ENCODE measurements at regions not wholly inside any gene's neighbourhood (a gene's known extent, or its start where the extent isn't known, plus 50 kb on each side); places are given as distances from the start of the nearest gene placed in this dataset.

- no peak overlapping the region for H3K9ac ChIP-seq (ENCODE audit: low read length)
- no peak overlapping the region for H2AFZ ChIP-seq (ENCODE audit: low read length)
- no peak overlapping the region for H3K4me2 ChIP-seq (ENCODE audit: low read depth, low read length)
- no peaks in the 10 kb centered on the region for H4K20me1 ChIP-seq (ENCODE audit: insufficient read depth, low read length)
- no peaks in the 10 kb centered on the region for H3K27me3 ChIP-seq (replicated peaks; ENCODE audit: insufficient read depth, low read length)
- H3F3A ChIP-seq (ENCODE audit: insufficient read depth, low read length), result no peaks in the 10 kb centered on the region; the same call in 1 of the 2 replicates
- H3K4me1 ChIP-seq (ENCODE audit: low read length), result peaks cover 8% of the 10 kb centered on the region
- no peaks in the 10 kb centered on the region for H3K9me3 ChIP-seq (replicated peaks; ENCODE audit: insufficient read depth, low read length)
- no peaks in the 10 kb centered on the region for H3K79me2 ChIP-seq (ENCODE audit: low read length)
- DNase-seq, result no peak
- no peaks in the 10 kb centered on the region for H3K36me3 ChIP-seq (replicated peaks; ENCODE audit: insufficient read depth, low read length)
- no peaks in the 10 kb centered on the region for H3K9me2 ChIP-seq (replicated peaks; ENCODE audit: insufficient read depth, low read length)
- no peak overlapping the region for H3K4me3 ChIP-seq (ENCODE audit: low read length)
- H3K27ac ChIP-seq (ENCODE audit: low read length), result no peak overlapping the region
- TF ChIP-seq EZH2 (optimal IDR thresholded peaks at IDR 0.05; ENCODE audit: low read depth, low read length) (no peak), EZH2phosphoT487 (IDR thresholded peaks at IDR 0.05; ENCODE audit: low read length) (no peak)
- TF ChIP-seq, protein P1, sequence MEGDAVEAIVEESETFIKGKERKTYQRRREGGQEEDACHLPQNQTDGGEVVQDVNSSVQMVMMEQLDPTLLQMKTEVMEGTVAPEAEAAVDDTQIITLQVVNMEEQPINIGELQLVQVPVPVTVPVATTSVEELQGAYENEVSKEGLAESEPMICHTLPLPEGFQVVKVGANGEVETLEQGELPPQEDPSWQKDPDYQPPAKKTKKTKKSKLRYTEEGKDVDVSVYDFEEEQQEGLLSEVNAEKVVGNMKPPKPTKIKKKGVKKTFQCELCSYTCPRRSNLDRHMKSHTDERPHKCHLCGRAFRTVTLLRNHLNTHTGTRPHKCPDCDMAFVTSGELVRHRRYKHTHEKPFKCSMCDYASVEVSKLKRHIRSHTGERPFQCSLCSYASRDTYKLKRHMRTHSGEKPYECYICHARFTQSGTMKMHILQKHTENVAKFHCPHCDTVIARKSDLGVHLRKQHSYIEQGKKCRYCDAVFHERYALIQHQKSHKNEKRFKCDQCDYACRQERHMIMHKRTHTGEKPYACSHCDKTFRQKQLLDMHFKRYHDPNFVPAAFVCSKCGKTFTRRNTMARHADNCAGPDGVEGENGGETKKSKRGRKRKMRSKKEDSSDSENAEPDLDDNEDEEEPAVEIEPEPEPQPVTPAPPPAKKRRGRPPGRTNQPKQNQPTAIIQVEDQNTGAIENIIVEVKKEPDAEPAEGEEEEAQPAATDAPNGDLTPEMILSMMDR (IDR thresholded peaks at IDR 0.05; ENCODE audit: low read length), result no peak
Observed at GRCh38 chr6:71459162-71459561, 170.6 kb downstream of the OGFRL1 start.

- Histone ChIP-seq H3K79me2 (ENCODE audit: low read length) (no peaks in the 10 kb centered on the region), H3F3A (ENCODE audit: insufficient read depth, low read length) (no peaks in the 10 kb centered on the region; the same call in 1 of the 2 replicates), H3K4me3 (ENCODE audit: low read length) (no peak overlapping the region), H3K4me2 (ENCODE audit: low read depth, low read length) (0 out of 2 replicates have a peak overlapping the region, but pooled peaks have one; percentile 15), H3K9me2 (replicated peaks; ENCODE audit: insufficient read depth, low read length) (no peaks in the 10 kb centered on the region), H3K36me3 (replicated peaks; ENCODE audit: insufficient read depth, low read length) (no peaks in the 10 kb centered on the region), H3K27me3 (replicated peaks; ENCODE audit: insufficient read depth, low read length) (no peaks in the 10 kb centered on the region), H3K4me1 (ENCODE audit: low read length) (peaks cover 8% of the 10 kb centered on the region), H3K9me3 (replicated peaks; ENCODE audit: insufficient read depth, low read length) (no peaks in the 10 kb centered on the region), H3K27ac (ENCODE audit: low read length) (no peak overlapping the region), H2AFZ (ENCODE audit: low read length) (no peak overlapping the region), H3K9ac (ENCODE audit: low read length) (no peak overlapping the region), H4K20me1 (ENCODE audit: insufficient read depth, low read length) (no peaks in the 10 kb centered on the region)
- peak; percentile 13 for DNase-seq
- TF ChIP-seq EZH2 (optimal IDR thresholded peaks at IDR 0.05; ENCODE audit: low read depth, low read length) (no peak), EZH2phosphoT487 (IDR thresholded peaks at IDR 0.05; ENCODE audit: low read length) (no peak)
- TF ChIP-seq, protein P1 (IDR thresholded peaks at IDR 0.05; ENCODE audit: low read length), result no peak
Observed at GRCh38 chr6:71460933-71461332, 172.3 kb downstream of the OGFRL1 start.

GRCh38 chr6:71463061-71463460 is 174.4 kb downstream of the OGFRL1 start:
- no peak overlapping the region for H2AFZ ChIP-seq (ENCODE audit: low read length)
- no peaks in the 10 kb centered on the region for H3K79me2 ChIP-seq (ENCODE audit: low read length)
- DNase-seq, result no peak
- TF ChIP-seq, protein P1 (IDR thresholded peaks at IDR 0.05; ENCODE audit: low read length), result no peak
- TF ChIP-seq EZH2phosphoT487 (IDR thresholded peaks at IDR 0.05; ENCODE audit: low read length) (no peak), EZH2 (optimal IDR thresholded peaks at IDR 0.05; ENCODE audit: low read depth, low read length) (no peak)
- H3K9ac ChIP-seq (ENCODE audit: low read length), result no peak overlapping the region
- no peaks in the 10 kb centered on the region; the same call in 1 of the 2 replicates for H3F3A ChIP-seq (ENCODE audit: insufficient read depth, low read length)
- H3K4me3 ChIP-seq (ENCODE audit: low read length), result no peak overlapping the region
- peaks cover 8% of the 10 kb centered on the region for H3K4me1 ChIP-seq (ENCODE audit: low read length)
- no peak overlapping the region for H3K27ac ChIP-seq (ENCODE audit: low read length)
- H4K20me1 ChIP-seq (ENCODE audit: insufficient read depth, low read length), result no peaks in the 10 kb centered on the region
- no peaks in the 10 kb centered on the region for H3K9me3 ChIP-seq (replicated peaks; ENCODE audit: insufficient read depth, low read length)
- no peaks in the 10 kb centered on the region for H3K27me3 ChIP-seq (replicated peaks; ENCODE audit: insufficient read depth, low read length)
- H3K36me3 ChIP-seq (replicated peaks; ENCODE audit: insufficient read depth, low read length), result no peaks in the 10 kb centered on the region
- no peak overlapping the region for H3K4me2 ChIP-seq (ENCODE audit: low read depth, low read length)
- H3K9me2 ChIP-seq (replicated peaks; ENCODE audit: insufficient read depth, low read length), result no peaks in the 10 kb centered on the region

Data from MM.1S (cell line).